SK-N-SH treated with all-trans-retinoic acid at 6 μM for 48 hours (cell line): ENCODE measurements at regions not wholly inside any gene's neighbourhood (a gene's known extent, or its start where the extent isn't known, plus 50 kb on each side); places are given as distances from the start of the nearest gene placed in this dataset.

Source experiments
- ARNTL ChIP-seq: fragments of 450-650 bp; formaldehyde crosslinking; IDR thresholded peaks from 2 replicates; pipeline ENCODE4 v1.5.0; 2020; ENCODE audit warnings: low read depth, mild to moderate bottlenecking, moderate library complexity, borderline replicate concordance
- CSDC2 ChIP-seq: fragments of 250-450 bp; sonication (Bioruptor Pico); IDR thresholded peaks from 2 replicates; pipeline ENCODE4 v1.5.0; 2020; ENCODE audit warnings: mild to moderate bottlenecking, moderate library complexity
- OSR1 ChIP-seq: fragments of 250-450 bp; sonication (Bioruptor Pico); IDR thresholded peaks from 2 replicates; pipeline ENCODE4 v1.8.0; 2022; ENCODE audit warnings: moderate library complexity, mild to moderate bottlenecking, inconsistent platforms
- PATZ1 ChIP-seq: fragments of 250-450 bp; sonication (Bioruptor Pico); IDR thresholded peaks from 2 replicates; pipeline ENCODE4 v1.8.0; 2020; ENCODE audit warnings: mild to moderate bottlenecking, moderate library complexity, borderline replicate concordance
- PPARA ChIP-seq: fragments of 250-450 bp; sonication (Bioruptor Pico); IDR thresholded peaks from 2 replicates; pipeline ENCODE4 v1.5.0; 2020; ENCODE audit warnings: mild to moderate bottlenecking, borderline replicate concordance
- RARB ChIP-seq: fragments of 250-450 bp; sonication (Bioruptor Pico); IDR thresholded peaks from 2 replicates; pipeline ENCODE4 v1.8.0; 2021; ENCODE audit warnings: mild to moderate bottlenecking, moderate library complexity
- ZC3H10 ChIP-seq: fragments of 250-450 bp; sonication (Bioruptor Pico); IDR thresholded peaks from 2 replicates; pipeline ENCODE4 v1.5.1; 2021; ENCODE audit warnings: mild to moderate bottlenecking, moderate library complexity
- ZNF565 ChIP-seq: fragments of 450-650 bp; formaldehyde crosslinking; conservative IDR thresholded peaks from 2 replicates; pipeline ENCODE4 v1.5.0; 2020; ENCODE audit warnings: low read depth, mild to moderate bottlenecking, moderate library complexity
- ZNF8 ChIP-seq: fragments of 450-650 bp; formaldehyde crosslinking; IDR thresholded peaks from 2 replicates; pipeline ENCODE4 v1.5.0; 2020; ENCODE audit warnings: mild to moderate bottlenecking, moderate library complexity

GRCh38 chr7:46611508-46611907, 690.4 kb upstream of the IGFBP3 start:
- TF ChIP-seq RARB (CRISPR knock-in tag) = no peak
- no peak for TF ChIP-seq ARNTL (CRISPR knock-in tag)
- TF ChIP-seq PATZ1 (CRISPR knock-in tag) = no peak
- no peak for TF ChIP-seq PPARA (CRISPR knock-in tag)
- no peak for TF ChIP-seq ZNF565 (CRISPR knock-in tag)
- no peak for TF ChIP-seq ZC3H10 (CRISPR knock-in tag)
- TF ChIP-seq ZNF8 (CRISPR knock-in tag) = no peak
- no peak for TF ChIP-seq OSR1 (CRISPR knock-in tag)
- no peak for TF ChIP-seq CSDC2 (CRISPR knock-in tag)
